Activated T-cell treated with anti-CD3 and anti-CD28 coated beads for 24 hours (primary cell): ENCODE measurements at regions not wholly inside any gene's neighbourhood (a gene's known extent, or its start where the extent isn't known, plus 50 kb on each side); places are given as distances from the start of the nearest gene placed in this dataset.

Experiments used
- DNase-seq: peaks from one replicate; pipeline ENCODE4 v3.0.0-alpha.2; 2020; ENCODE audit warnings: low read depth

- no peak for DNase-seq
Measured at GRCh38 chr1:239829535-239829934, 262.1 kb upstream of the FMN2 start.

DNA sequence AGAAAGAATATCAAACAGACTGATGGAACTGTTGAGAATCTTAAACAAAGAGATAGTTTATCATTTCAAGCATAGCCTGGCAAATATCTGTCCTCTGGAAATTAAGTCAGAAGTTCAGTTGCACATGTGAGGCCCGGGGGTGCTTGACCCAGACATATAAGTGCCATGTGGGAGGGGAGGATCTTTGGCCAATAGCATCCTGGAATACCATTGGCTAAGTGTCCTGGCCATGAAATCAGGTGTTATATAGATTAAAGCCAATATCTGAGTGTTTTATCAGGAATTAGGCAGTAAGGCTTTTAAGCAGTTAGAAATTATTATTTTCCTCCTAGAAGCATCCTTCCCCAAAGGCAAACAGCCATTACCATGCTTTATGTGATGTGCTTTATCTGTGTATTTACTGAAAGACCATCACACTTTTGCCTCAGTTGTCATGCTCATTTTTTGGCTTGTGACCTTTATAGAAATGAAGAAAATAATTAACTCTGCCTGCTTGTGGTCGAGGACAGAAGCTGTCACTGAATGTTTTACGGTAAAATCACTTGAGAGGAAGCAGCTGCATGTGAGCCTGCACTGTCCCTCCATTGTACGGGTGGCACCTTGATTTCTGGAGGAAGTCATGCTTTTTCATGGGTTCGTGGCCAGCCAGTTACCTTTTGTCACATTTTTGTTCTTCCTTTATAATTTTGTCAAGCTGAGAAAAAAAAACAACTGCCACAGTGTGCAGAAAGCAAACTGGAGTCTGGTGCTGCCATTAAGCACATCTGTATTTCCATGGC lies 259.9 kb upstream of the FMN2 start:
- no peak for DNase-seq

DNA sequence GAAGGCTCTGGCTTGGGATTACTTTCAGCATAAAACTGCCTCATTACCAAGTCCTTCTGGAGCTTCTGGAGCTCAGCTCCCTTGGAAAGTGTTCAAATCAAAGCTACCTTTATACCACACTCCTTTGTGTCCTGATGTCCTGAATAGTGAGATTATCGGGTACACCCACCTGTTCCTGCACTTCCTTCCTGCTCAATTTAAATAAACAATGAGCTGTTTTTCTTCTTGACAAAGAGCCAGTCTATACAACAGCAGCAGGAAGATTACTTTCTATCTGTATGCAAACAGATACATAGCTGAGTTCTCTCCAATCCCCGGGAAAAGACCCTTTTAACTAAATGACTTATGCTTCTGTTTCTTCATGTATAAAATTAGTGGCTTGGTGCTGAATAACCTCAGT lies 258.0 kb upstream of the FMN2 start:
- DNase-seq: no peak

DNA sequence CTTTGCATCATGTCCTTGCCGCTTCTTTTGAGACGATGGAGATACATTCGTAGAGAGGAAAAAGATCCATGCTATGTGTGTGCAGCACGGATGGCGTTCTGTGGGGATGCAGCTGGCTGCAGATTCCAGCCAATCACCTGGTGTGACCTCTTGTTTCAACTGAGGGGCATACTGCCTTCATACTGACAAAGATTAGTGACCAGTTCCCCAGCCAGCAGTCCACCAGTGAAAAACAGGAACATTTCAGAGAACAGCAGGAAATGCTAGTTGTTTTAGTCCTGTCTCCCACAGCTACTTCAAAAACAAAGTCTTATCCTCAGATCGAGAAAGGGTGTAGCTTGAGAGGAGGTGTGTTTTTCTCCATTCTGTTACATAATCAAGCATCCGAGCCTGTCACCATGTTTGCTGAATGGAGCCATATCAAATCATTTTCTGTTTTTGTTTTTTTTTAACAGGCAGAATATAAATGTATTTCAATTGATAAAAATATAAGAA lies 255.7 kb upstream of the FMN2 start:
- DNase-seq: no peak

DNA sequence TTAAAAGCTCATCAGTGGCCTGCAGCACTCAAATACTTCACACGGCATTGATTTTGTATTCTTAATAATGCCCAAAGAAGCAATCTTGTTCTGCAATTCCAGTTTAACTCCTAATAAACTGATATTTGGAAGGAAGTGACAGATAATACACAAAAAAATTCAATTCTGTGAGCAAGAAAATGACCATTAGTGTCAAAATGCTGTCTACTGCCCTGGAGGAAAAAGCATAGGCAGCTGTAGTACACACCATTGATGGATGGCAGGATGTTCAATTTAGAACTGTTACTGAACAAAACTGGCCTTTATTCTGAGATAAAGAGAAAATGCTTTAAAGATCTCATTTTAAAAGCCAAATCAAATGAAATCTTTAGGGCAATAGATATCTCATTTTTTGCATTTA lies 251.3 kb upstream of the FMN2 start:
- no peak for DNase-seq

GRCh38 chr1:239840790-239841189 lies 250.9 kb upstream of the FMN2 start:
- no peak for DNase-seq

DNA sequence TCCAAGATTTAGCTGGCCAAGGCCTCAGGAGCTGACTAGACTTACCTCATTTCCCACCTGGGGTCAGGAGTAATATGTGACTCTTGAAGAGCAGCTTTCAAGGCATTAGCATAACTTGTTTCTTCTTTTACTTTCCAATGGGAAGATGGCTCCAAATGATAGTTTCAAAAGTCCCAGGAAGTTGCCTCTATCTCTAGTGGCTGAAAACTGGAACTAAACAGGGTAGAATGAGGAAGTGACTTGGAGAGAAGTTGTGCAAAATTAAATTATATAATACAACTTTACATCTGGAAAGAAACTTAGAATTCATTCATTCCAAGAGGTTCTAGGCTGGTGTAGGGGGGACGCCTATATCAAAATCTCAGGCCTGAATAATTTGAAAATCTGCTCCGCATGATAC lies 250.1 kb upstream of the FMN2 start:
- no peak for DNase-seq

- no peak for DNase-seq
Measured at GRCh38 chr1:239843541-239843940, 248.1 kb upstream of the FMN2 start.

GRCh38 chr1:239844833-239845232 lies 246.8 kb upstream of the FMN2 start:
- no peak for DNase-seq

GRCh38 chr1:239854922-239855321 lies 236.8 kb upstream of the FMN2 start:
- DNase-seq: no peak

GRCh38 chr1:239856067-239856466 lies 235.6 kb upstream of the FMN2 start:
- no peak for DNase-seq

- no peak for DNase-seq
Measured at GRCh38 chr1:239856924-239857323, 234.8 kb upstream of the FMN2 start.

DNA sequence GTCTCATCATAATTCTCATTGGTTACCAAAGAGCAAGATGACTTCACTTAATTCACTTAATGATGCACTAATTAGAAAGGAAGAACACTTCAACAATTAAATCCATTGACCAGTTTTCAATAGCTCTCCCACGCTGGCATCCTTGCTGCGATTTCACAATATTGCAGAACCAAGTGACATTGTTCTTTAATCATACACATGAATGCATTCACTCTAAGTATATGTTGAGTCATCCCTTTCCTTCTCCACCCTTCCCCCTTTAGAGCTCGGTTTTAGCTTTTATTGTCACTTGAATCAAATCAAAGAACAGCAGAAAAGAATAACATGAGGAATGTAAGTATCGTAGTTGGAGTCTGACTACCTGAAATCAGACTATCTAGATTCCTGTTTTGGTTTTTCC lies 233.6 kb upstream of the FMN2 start:
- DNase-seq: no peak

GRCh38 chr1:239858529-239858928 lies 233.2 kb upstream of the FMN2 start:
- no peak for DNase-seq

GRCh38 chr1:239861985-239862384 lies 229.7 kb upstream of the FMN2 start:
- DNase-seq: no peak

DNA sequence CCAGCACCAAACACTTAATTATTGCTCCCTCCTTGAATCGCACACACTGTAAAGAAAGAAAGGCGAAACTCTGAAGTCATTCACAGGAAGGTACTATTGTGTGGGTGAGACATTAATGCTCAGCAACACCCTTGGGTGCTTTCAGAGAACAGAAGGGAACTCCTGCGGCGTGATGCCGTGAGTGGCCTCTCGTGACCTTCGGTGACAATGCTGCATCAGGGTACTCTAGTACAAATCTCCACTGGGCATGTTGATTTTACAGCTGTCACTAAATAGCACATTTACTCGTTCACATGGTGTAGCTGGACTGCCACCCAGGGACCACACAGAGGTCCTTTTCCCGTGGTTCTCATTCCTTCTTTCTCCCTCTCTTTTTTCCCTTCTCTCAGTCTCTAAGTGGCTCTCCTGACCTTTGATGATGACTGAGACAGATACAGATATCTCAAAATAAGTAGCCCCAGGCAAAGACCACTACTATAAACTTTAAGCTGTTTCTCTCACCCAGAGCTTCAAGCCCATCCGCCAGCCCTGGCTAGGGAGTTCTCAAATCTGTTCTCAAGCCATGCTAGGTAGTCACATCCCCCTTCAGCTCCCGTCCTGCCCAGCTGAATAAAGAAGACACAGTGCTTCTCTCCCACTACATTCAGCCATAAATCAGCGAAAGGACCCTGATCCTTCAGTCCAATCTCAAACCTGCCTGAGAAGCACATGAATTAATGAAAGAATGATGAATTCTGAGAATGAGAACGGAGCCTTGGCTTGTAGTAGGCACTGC lies 223.4 kb upstream of the FMN2 start:
- DNase-seq: no peak

GRCh38 chr1:239870194-239870593 lies 221.5 kb upstream of the FMN2 start:
- no peak for DNase-seq

GRCh38 chr1:239872626-239873025 lies 219.1 kb upstream of the FMN2 start:
- DNase-seq: no peak

DNA sequence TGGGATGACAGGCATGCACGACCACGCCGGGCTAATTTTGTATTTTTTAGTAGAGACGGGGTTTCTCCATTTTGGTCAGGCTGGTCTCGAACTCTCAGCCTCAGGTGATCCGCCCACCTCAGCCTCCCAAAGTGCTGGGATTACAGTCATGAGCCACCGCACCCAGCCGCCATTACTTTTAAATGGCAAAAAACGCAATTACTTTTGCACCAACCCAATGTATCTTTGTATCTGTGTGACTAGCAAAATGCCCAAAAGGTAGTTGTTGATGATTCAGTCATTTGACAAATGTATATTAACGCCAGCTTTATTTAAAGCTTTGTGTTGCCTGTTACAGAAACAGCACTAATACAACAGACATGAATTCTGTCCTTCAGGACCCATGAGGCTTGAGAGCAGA lies 216.9 kb upstream of the FMN2 start:
- no peak for DNase-seq

DNA sequence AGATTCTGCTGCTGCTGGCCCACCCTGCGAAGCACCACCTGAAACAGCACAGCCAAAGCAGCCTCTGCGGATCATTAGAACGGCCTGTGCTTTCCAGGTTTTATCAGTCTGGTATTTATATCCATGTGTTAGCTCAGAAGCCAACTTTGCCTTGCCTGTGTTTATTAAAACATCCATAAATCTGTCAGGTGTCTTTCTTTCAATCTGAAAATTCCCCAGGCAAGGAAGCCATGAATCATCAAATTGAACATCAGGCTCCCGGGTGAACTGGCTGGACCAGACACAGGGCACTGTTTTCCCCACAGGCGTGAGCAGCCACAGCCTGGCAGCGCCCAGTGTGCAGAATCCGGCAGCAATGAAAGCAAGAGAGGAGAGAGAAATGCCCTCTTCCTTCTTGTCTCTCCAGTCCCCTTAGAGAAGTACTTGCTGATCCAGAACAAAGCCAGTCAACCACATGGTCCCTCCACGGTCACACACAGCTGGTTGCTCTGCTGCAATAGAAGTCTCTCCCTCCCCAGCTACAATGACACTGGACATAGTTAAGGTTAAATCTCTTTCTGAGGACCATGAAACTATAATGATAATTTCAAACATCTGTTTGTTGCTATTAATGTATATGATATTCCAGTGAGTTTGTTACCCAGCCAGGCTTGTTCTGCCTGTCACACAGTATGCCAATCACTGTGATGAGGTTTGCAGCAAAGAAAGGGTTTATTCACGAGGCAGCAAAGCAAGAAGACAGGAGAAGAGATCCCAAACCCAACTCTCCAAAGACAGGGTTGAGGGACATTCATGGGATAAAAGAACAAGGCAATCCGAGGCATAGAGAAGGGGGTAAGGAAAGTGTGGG lies 212.1 kb upstream of the FMN2 start:
- no peak for DNase-seq

DNA sequence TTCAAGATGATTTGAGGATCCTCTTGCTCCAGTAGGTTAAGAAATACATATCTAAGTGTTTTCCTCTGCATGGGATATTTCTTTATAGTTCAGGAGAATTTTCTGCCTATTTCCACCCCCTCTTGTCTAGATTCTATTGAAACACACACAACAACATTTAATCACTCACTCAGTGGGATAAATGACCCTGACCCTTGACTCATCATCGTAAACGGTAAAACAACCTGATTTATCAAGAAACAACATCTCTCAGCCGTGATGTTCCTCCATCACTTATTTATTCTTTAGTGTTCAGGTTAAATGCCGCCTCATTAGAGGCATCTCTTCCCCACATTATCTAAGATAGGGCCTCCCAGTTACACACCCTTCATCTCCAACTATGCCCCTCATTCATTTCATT lies 208.7 kb upstream of the FMN2 start:
- no peak for DNase-seq

DNA sequence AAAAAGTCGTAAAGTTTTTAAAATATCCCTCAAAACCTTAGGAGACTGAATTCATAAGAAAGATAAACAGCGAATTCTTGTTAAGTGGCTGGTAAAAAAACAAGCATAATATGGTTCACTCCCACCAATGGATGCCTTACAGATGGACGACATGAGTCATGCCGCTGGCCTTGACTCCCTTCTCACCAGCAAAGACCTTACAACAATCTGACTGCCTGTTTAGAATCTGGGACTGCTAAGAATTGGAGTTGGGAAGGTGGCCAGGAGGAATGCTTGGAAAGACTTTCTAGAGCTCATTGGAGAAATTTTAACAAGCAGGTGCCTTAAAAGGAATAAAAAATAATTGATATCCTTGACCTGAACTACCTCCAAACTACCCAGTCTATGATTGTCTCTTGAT lies 206.9 kb upstream of the FMN2 start:
- DNase-seq: no peak

GRCh38 chr1:239886266-239886665 lies 205.4 kb upstream of the FMN2 start:
- DNase-seq: no peak
